ENCODE measurements at regions not wholly inside any gene's neighbourhood (a gene's known extent, or its start where the extent isn't known, plus 50 kb on each side); places are given as distances from the start of the nearest gene placed in this dataset.
"Not testable (repeated sequence)": the region's sequence is repeated elsewhere in the genome, so short reads cannot be mapped to it uniquely, and the experiment has no call there.

- no peak for DNase-seq
Measured at GRCh38 chr3:82739390-82739789, 977.9 kb upstream of the GBE1 start.

GRCh38 chr3:82736696-82737277, 975.3 kb upstream of the GBE1 start:
- DNase-seq = no peak

GRCh38 chr3:82715091-82715856, 953.8 kb upstream of the GBE1 start:
- no peak for DNase-seq

GRCh38 chr3:82707035-82707434, 945.6 kb upstream of the GBE1 start:
- no peak for DNase-seq

GRCh38 chr3:82685761-82686160, 924.3 kb upstream of the GBE1 start:
- DNase-seq = no peak

GRCh38 chr3:82676356-82677026, 915.0 kb upstream of the GBE1 start:
- DNase-seq = no peak

GRCh38 chr3:82672966-82673365, 911.5 kb upstream of the GBE1 start:
- no peak for DNase-seq

GRCh38 chr3:82671466-82671865, 910.0 kb upstream of the GBE1 start:
- no peak for DNase-seq

GRCh38 chr3:82654708-82655107, 893.3 kb upstream of the GBE1 start:
- no peak for DNase-seq

GRCh38 chr3:82643948-82644347, 882.5 kb upstream of the GBE1 start:
- DNase-seq = no peak

GRCh38 chr3:82641701-82642100, 880.3 kb upstream of the GBE1 start:
- no peak for DNase-seq

- no peak for DNase-seq
Measured at GRCh38 chr3:82640254-82640653, 878.8 kb upstream of the GBE1 start.

- DNase-seq = no peak
Measured at GRCh38 chr3:82637574-82637973, 876.1 kb upstream of the GBE1 start.

- DNase-seq = no peak
Measured at GRCh38 chr3:82636177-82636576, 874.7 kb upstream of the GBE1 start.

GRCh38 chr3:82633319-82633718, 871.9 kb upstream of the GBE1 start:
- DNase-seq = no peak

- no peak for DNase-seq
Measured at GRCh38 chr3:82629937-82630336, 868.5 kb upstream of the GBE1 start.

GRCh38 chr3:82628385-82629014, 867.1 kb upstream of the GBE1 start:
- no peak for DNase-seq

- no peak for DNase-seq
Measured at GRCh38 chr3:82627733-82628132, 866.3 kb upstream of the GBE1 start.

- DNase-seq = not testable (repeated sequence)
Measured at GRCh38 chr3:82620744-82621143, 859.3 kb upstream of the GBE1 start.

GRCh38 chr3:82618594-82618993, 857.1 kb upstream of the GBE1 start:
- no peak for DNase-seq

GRCh38 chr3:82610236-82610635, 848.8 kb upstream of the GBE1 start:
- DNase-seq = no peak

- DNase-seq = no peak
Measured at GRCh38 chr3:82607391-82607790, 845.9 kb upstream of the GBE1 start.

GRCh38 chr3:82596805-82597204, 835.4 kb upstream of the GBE1 start:
- no peak for DNase-seq

- no peak for DNase-seq
Measured at GRCh38 chr3:82595530-82595929, 834.1 kb upstream of the GBE1 start.

All from stimulated activated CD4-positive, alpha-beta T cell treated with anti-CD3 and anti-CD28 coated beads, Interleukin-4, amount 100 ng/mL, for 1 hour (primary cell).